WTC11 (cell line): ENCODE measurements at regions not wholly inside any gene's neighbourhood (a gene's known extent, or its start where the extent isn't known, plus 50 kb on each side); places are given as distances from the start of the nearest gene placed in this dataset.

Experiments
- CREB1 ChIP-seq: sonication (generic); formaldehyde crosslinking; IDR thresholded peaks from 2 replicates; pipeline ENCODE4 v1.8.0; 2023; ENCODE audit warnings: mild to moderate bottlenecking, missing genetic modification reagents
- CTCF ChIP-seq: fragments of 200-600 bp; IDR thresholded peaks from 2 replicates; pipeline ENCODE4 v1.8.0; 2022; ENCODE audit warnings: antibody characterized with exemption
- GABPB1 ChIP-seq: sonication (generic); formaldehyde crosslinking; IDR thresholded peaks from 2 replicates; pipeline ENCODE4 v1.8.1; 2023; ENCODE audit warnings: mild to moderate bottlenecking, missing genetic modification reagents
- JAZF1 ChIP-seq: fragments of 250-450 bp; sonication (Bioruptor Pico); IDR thresholded peaks from 2 replicates; pipeline ENCODE4 v1.9.0; 2021; ENCODE audit warnings: moderate library complexity, mild to moderate bottlenecking, inconsistent platforms
- JUN ChIP-seq: sonication (generic); formaldehyde crosslinking; IDR thresholded peaks from 2 replicates; pipeline ENCODE4 v1.8.0; 2023; ENCODE audit warnings: mild to moderate bottlenecking, missing genetic modification reagents
- NFYB ChIP-seq: sonication (generic); formaldehyde crosslinking; conservative IDR thresholded peaks from 2 replicates; pipeline ENCODE4 v1.8.0; 2022; ENCODE audit warnings: low read depth, missing genetic modification reagents
- SP1 ChIP-seq: sonication (generic); formaldehyde crosslinking; conservative IDR thresholded peaks from 2 replicates; pipeline ENCODE4 v1.8.1; 2022; ENCODE audit warnings: missing genetic modification reagents

GRCh38 chr14:55754471-55754870, 174.5 kb downstream of the KTN1 start:
- no peak for TF ChIP-seq GABPB1 (CRISPR knock-in tag)
- TF ChIP-seq NFYB (CRISPR knock-in tag), result no peak
- TF ChIP-seq SP1, result no peak
- no peak for TF ChIP-seq CTCF
- TF ChIP-seq JUN (CRISPR knock-in tag), result no peak
- TF ChIP-seq CREB1 (CRISPR knock-in tag), result no peak
- TF ChIP-seq JAZF1 (CRISPR knock-in tag), result no peak
